Esophagus squamous epithelium (tissue), 5 donors: ENCODE measurements at regions not wholly inside any gene's neighbourhood (a gene's known extent, or its start where the extent isn't known, plus 50 kb on each side); places are given as distances from the start of the nearest gene placed in this dataset.
"Not testable (repeated sequence)": the region's sequence is repeated elsewhere in the genome, so short reads cannot be mapped to it uniquely, and the experiment has no call there.

Source experiments
- DNase-seq: peaks from one replicate; lab custom pipeline; 2025; lab: John Stamatoyannopoulos, UW
- H3K27ac ChIP-seq, 4 donors: fragments of 200-600 bp; sonication (generic); one replicate each; pipeline ENCODE4 v1.5.1; 2016 to 2019; ENCODE audit warnings: mild to moderate bottlenecking in 1 of 4
- H3K27me3 ChIP-seq, 4 donors: fragments of 200-600 bp; sonication (generic); 1 replicate in 3 of 4; 2 replicates in 1 of 4; pipeline versions ENCODE4 v1.5.1 to v1.6.0; 2017 to 2021; ENCODE audit warnings: antibody characterized with exemption in 1 of 4
- H3K36me3 ChIP-seq, 3 donors: fragments of 200-600 bp; sonication (generic); one replicate each; pipeline ENCODE4 v1.5.1; 2016 to 2019
- H3K4me1 ChIP-seq, 3 donors: fragments of 200-600 bp; sonication (generic); one replicate each; pipeline ENCODE4 v1.5.1; 2017 to 2019
- H3K4me3 ChIP-seq, 4 donors: fragments of 200-600 bp; sonication (generic); 1 replicate in 3 of 4; 2 replicates in 1 of 4; pipeline ENCODE4 v1.5.1; 2016 to 2019; ENCODE audit warnings: mild to moderate bottlenecking in 2 of 4, moderate library complexity in 1 of 4
- H3K9me3 ChIP-seq, 3 donors: fragments of 200-600 bp; sonication (generic); one replicate each; pipeline ENCODE4 v1.5.1; 2016 to 2019
- CTCF ChIP-seq, 6 experiments: fragments of 450-650 bp in 4 of 6; fragments of 200-600 bp in 2 of 6; sonication (generic) in 2 of 6; IDR thresholded peaks; one replicate each; pipeline ENCODE4 v1.5.1; 2016 to 2019; ENCODE audit warnings: antibody characterized with exemption in 6 of 6, mild to moderate bottlenecking in 4 of 6, moderate library complexity in 4 of 6
- POLR2A ChIP-seq, 4 donors: fragments of 450-650 bp; IDR thresholded peaks; one replicate each; pipeline ENCODE4 v1.6.1; 2017; ENCODE audit warnings: antibody characterized with exemption in 4 of 4, mild to moderate bottlenecking in 4 of 4, moderate library complexity in 3 of 4
- WGBS, 2 donors: methylation state at CpG; one replicate each; pipeline ENCODE4 v1.1.5; 2018; 5-methylcytosine and 5-hydroxymethylcytosine counted together
- intact Hi-C: fragments of 100-400 bp; cut with DNase I; formaldehyde crosslinking; loops from one replicate; pipeline ENCODE4 v1.15.0; 2022
- donor health status: DM: yes; HTN: yes; CAD: no.

GRCh38 chr6:40666530-40666929, 79.4 kb upstream of the LRFN2 start:
- Histone ChIP-seq H3K9me3 (peaks cover 0 to 22% (median 20%) of the 10 kb centered on the region in 3 donors), H3K4me1 (no peaks in the 10 kb centered on the region), H3K27ac (no peak overlapping the region), H3K4me3 (no peak overlapping the region), H3K36me3 (no peaks in the 10 kb centered on the region), H3K27me3 (peaks cover 0 to 12% (median 0%) of the 10 kb centered on the region in 4 donors)
- intact Hi-C loops = no loop called here
- no peak for DNase-seq
- TF ChIP-seq POLR2A (IDR thresholded peaks at IDR 0.05) (no peak), CTCF (IDR thresholded peaks at IDR 0.05) (no peak)
- 74 to 78% methylated on average over 4 of the region's 4 CpGs for WGBS, 2 donors

- 82 to 93% methylated on average over 2 of the region's 2 CpGs for WGBS, 2 donors
- TF ChIP-seq CTCF (IDR thresholded peaks at IDR 0.05) (no peak), POLR2A (IDR thresholded peaks at IDR 0.05) (no peak)
- Histone ChIP-seq H3K27ac (no peak overlapping the region), H3K27me3 (peaks cover 0 to 20% (median 0%) of the 10 kb centered on the region in 4 donors), H3K9me3 (peaks cover 0 to 22% (median 20%) of the 10 kb centered on the region in 3 donors), H3K4me1 (no peaks in the 10 kb centered on the region), H3K4me3 (no peak overlapping the region), H3K36me3 (no peaks in the 10 kb centered on the region)
- intact Hi-C loops = no loop called here
- no peak for DNase-seq
Observed at GRCh38 chr6:40661726-40662125, 74.6 kb upstream of the LRFN2 start.

- intact Hi-C loops, H3K36me3 ChIP-seq, H3K4me3 ChIP-seq, H3K9me3 ChIP-seq, H3K27ac ChIP-seq, DNase-seq, H3K4me1 ChIP-seq: not testable (repeated sequence)
- H3K27me3 ChIP-seq = peaks cover 0 to 26% (median 0%) of the 10 kb centered on the region in 4 donors
- 73 to 89% methylated on average over 4 to 5 of the region's 5 CpGs for WGBS, 2 donors
Observed at GRCh38 chr6:40656772-40657171, 69.6 kb upstream of the LRFN2 start.

GRCh38 chr6:40654828-40655227, 67.7 kb upstream of the LRFN2 start:
- no peak for TF ChIP-seq CTCF (IDR thresholded peaks at IDR 0.05)
- Histone ChIP-seq H3K36me3 (no peaks in the 10 kb centered on the region), H3K27me3 (peaks cover 0 to 33% (median 0%) of the 10 kb centered on the region in 4 donors), H3K9me3 (no peaks in the 10 kb centered on the region), H3K4me3 (no peak overlapping the region), H3K4me1 (no peaks in the 10 kb centered on the region), H3K27ac (no peak overlapping the region)
- no peak for DNase-seq
- 81 to 83% methylated on average over 1 of the region's 1 CpG for WGBS, 2 donors
- intact Hi-C loops = no loop called here

- TF ChIP-seq POLR2A (IDR thresholded peaks at IDR 0.05) = no peak
- no peak for TF ChIP-seq CTCF (IDR thresholded peaks at IDR 0.05)
- WGBS, 2 donors = 77 to 87% methylated on average over 6 of the region's 6 CpGs
- Histone ChIP-seq H3K27me3 (peaks cover 0 to 62% (median 0%) of the 10 kb centered on the region in 4 donors), H3K9me3 (no peaks in the 10 kb centered on the region), H3K4me3 (no peak overlapping the region), H3K36me3 (no peaks in the 10 kb centered on the region), H3K27ac (no peak overlapping the region), H3K4me1 (peaks cover 0 to 8% (median 0%) of the 10 kb centered on the region in 3 donors)
- no peak for DNase-seq
- intact Hi-C loops = no loop called here
Observed at GRCh38 chr6:40645043-40645442, 57.9 kb upstream of the LRFN2 start.

- WGBS, 2 donors = 77 to 93% methylated on average over 1 of the region's 1 CpG
- Histone ChIP-seq H3K4me3 (no peak overlapping the region), H3K4me1 (peaks cover 0 to 8% (median 0%) of the 10 kb centered on the region in 3 donors), H3K9me3 (no peaks in the 10 kb centered on the region), H3K27me3 (peaks cover 0 to 42% (median 0%) of the 10 kb centered on the region in 4 donors), H3K27ac (no peak overlapping the region), H3K36me3 (no peaks in the 10 kb centered on the region)
- no peak for TF ChIP-seq POLR2A (IDR thresholded peaks at IDR 0.05)
- TF ChIP-seq CTCF (IDR thresholded peaks at IDR 0.05) = no peak
- intact Hi-C loops = no loop called here
- no peak for DNase-seq
Observed at GRCh38 chr6:40642837-40643236, 55.7 kb upstream of the LRFN2 start.
